ENCODE measurements at regions not wholly inside any gene's neighbourhood (a gene's known extent, or its start where the extent isn't known, plus 50 kb on each side); places are given as distances from the start of the nearest gene placed in this dataset.

- Histone ChIP-seq H3K79me2 (ENCODE audit: insufficient read depth, low read length) (no peaks in the 10 kb centered on the region), H3K4me1 (ENCODE audit: insufficient read depth, low read length) (no peaks in the 10 kb centered on the region), H3K79me1 (ENCODE audit: insufficient read depth, low read depth, low read length, poor library complexity, severe bottlenecking) (no peaks in the 10 kb centered on the region), H3K23ac (ENCODE audit: insufficient read length, low read depth, low read length) (no peak overlapping the region), H3K14ac (ENCODE audit: insufficient read depth, low read length) (no peak overlapping the region), H4K91ac (ENCODE audit: insufficient read length, low read depth, low read length) (no peak overlapping the region), H3K27ac (ENCODE audit: insufficient read length, low read depth, low read length) (no peak overlapping the region), H4K20me1 (ENCODE audit: control insufficient read depth, insufficient read depth, insufficient read length) (no peaks in the 10 kb centered on the region), H3K56ac (ENCODE audit: insufficient read length, low read depth, low read length) (no peak overlapping the region), H2BK120ac (ENCODE audit: low read depth, low read length, poor library complexity, severe bottlenecking) (no peak overlapping the region), H2BK5ac (ENCODE audit: insufficient read length, low read length) (no peak overlapping the region), H2AFZ (ENCODE audit: low read length) (no peak overlapping the region), H3K9ac (ENCODE audit: extremely low read depth, insufficient read length, low read length) (no peak overlapping the region), H2BK20ac (ENCODE audit: low read depth, low read length, poor library complexity, severe bottlenecking) (no peak overlapping the region), H3K23me2 (ENCODE audit: insufficient read length, low read depth, low read length, poor library complexity, severe bottlenecking) (no peaks in the 10 kb centered on the region), H3T11ph (ENCODE audit: low read length) (no peak overlapping the region), H2BK15ac (ENCODE audit: low read depth, low read length) (no peak overlapping the region), H3K27me3 (ENCODE audit: insufficient read depth, low read length) (no peaks in the 10 kb centered on the region), H2AK5ac (ENCODE audit: insufficient read length, low read length) (no peak overlapping the region), H3K4ac (ENCODE audit: low read depth, low read length) (no peak overlapping the region), H2BK12ac (ENCODE audit: insufficient read length, low read depth, low read length) (no peak overlapping the region), H3K4me2 (ENCODE audit: insufficient read depth, insufficient read length, low read length) (no peak overlapping the region), H3K18ac (ENCODE audit: insufficient read length, low read depth, low read length) (no peak overlapping the region), H3K9me3 (ENCODE audit: control insufficient read depth, low read depth, low read length) (no peaks in the 10 kb centered on the region), H4K5ac (ENCODE audit: insufficient read length, low read depth, low read length) (no peak overlapping the region), H4K8ac (replicated peaks; ENCODE audit: insufficient read length, low read depth, low read length) (no peak overlapping the region)
- no peak for DNase-seq
- Mint-ChIP-seq H3K27me3 (ENCODE audit: low read depth) (no peaks in the 10 kb centered on the region), H3K4me1 (peaks cover 0 to 3% of the 10 kb centered on the region in 2 experiments; a peak in 1 of 4 replicates), H3K9me3 (peaks cover 0 to 6% of the 10 kb centered on the region in 2 experiments; a peak in 2 of 5 replicates), H3K36me3 (ENCODE audit: insufficient read depth in 1 of 3, low read depth in 3 of 3) (0 out of 7 replicates have a peak, but pooled peaks cover 0 to 4% (median 0%) of the 10 kb centered on the region in 3 experiments), H3K4me3 (no peak overlapping the region), H3K27ac (no peak overlapping the region)
- WGBS (ENCODE audit: extremely low coverage, insufficient read length, low lambda C conversion rate): no CpG with 5 or more reads among the region's 4 CpGs
- TF ChIP-seq CTCF (conservative IDR thresholded peaks at IDR 0.05): no peak
Measured at GRCh38 chr5:4676934-4677333, 463.2 kb upstream of the ADAMTS16 start.

Data from H9 (cell line).